ENCODE measurements at regions not wholly inside any gene's neighbourhood (a gene's known extent, or its start where the extent isn't known, plus 50 kb on each side); places are given as distances from the start of the nearest gene placed in this dataset.

GRCh38 chr4:185921583-185922555, 109.9 kb upstream of the SORBS2 start:
- in situ Hi-C loops (cut with HindIII; ENCODE audit: low sequenced_read_pairs) = loop anchor here (10.0 kb wide), 1 partner anchor 57 kb away; no protein-coding TSS in a partner anchor

- in situ Hi-C loops (cut with HindIII; ENCODE audit: low sequenced_read_pairs) = loop anchor here (10.0 kb wide), 1 partner anchor 60 kb away; no protein-coding TSS in a partner anchor
Observed at GRCh38 chr4:185924458-185925044, 112.6 kb upstream of the SORBS2 start.

- in situ Hi-C loops (cut with HindIII; ENCODE audit: low sequenced_read_pairs) = loop anchor here (10.0 kb wide), 1 partner anchor 61 kb away; no protein-coding TSS in a partner anchor
Observed at GRCh38 chr4:185925910-185926360, 113.9 kb upstream of the SORBS2 start.

GRCh38 chr4:185931375-185931774, 119.4 kb upstream of the SORBS2 start:
- in situ Hi-C loops (cut with HindIII; ENCODE audit: low sequenced_read_pairs) = no loop called here

GRCh38 chr4:185931986-185932385, 120.0 kb upstream of the SORBS2 start:
- in situ Hi-C loops (cut with HindIII; ENCODE audit: low sequenced_read_pairs) = no loop called here

- in situ Hi-C loops (cut with HindIII; ENCODE audit: low sequenced_read_pairs) = no loop called here
Observed at GRCh38 chr4:185932491-185932890, 120.5 kb upstream of the SORBS2 start.

GRCh38 chr4:185933078-185933581, 121.1 kb upstream of the SORBS2 start:
- in situ Hi-C loops (cut with HindIII; ENCODE audit: low sequenced_read_pairs) = no loop called here

- in situ Hi-C loops (cut with HindIII; ENCODE audit: low sequenced_read_pairs) = no loop called here
Observed at GRCh38 chr4:185936650-185937376, 124.8 kb upstream of the SORBS2 start.

- in situ Hi-C loops (cut with HindIII; ENCODE audit: low sequenced_read_pairs) = no loop called here
Observed at GRCh38 chr4:185938654-185939053, 126.7 kb upstream of the SORBS2 start.

GRCh38 chr4:185941461-185941860, 127.5 kb upstream of the TLR3 start:
- in situ Hi-C loops (cut with HindIII; ENCODE audit: low sequenced_read_pairs) = no loop called here

- in situ Hi-C loops (cut with HindIII; ENCODE audit: low sequenced_read_pairs) = no loop called here
Observed at GRCh38 chr4:185945252-185945651, 123.7 kb upstream of the TLR3 start.

- in situ Hi-C loops (cut with HindIII; ENCODE audit: low sequenced_read_pairs) = no loop called here
Observed at GRCh38 chr4:185945906-185946305, 123.0 kb upstream of the TLR3 start.

GRCh38 chr4:185950891-185951290, 118.1 kb upstream of the TLR3 start:
- in situ Hi-C loops (cut with HindIII; ENCODE audit: low sequenced_read_pairs) = no loop called here

GRCh38 chr4:185955151-185955770, 113.7 kb upstream of the TLR3 start:
- in situ Hi-C loops (cut with HindIII; ENCODE audit: low sequenced_read_pairs) = no loop called here

GRCh38 chr4:185955826-185956543, 113.0 kb upstream of the TLR3 start:
- in situ Hi-C loops (cut with HindIII; ENCODE audit: low sequenced_read_pairs) = no loop called here

GRCh38 chr4:185956544-185956940, 112.4 kb upstream of the TLR3 start:
- in situ Hi-C loops (cut with HindIII; ENCODE audit: low sequenced_read_pairs) = no loop called here

- in situ Hi-C loops (cut with HindIII; ENCODE audit: low sequenced_read_pairs) = no loop called here
Observed at GRCh38 chr4:185958094-185958747, 110.7 kb upstream of the TLR3 start.

GRCh38 chr4:185965426-185966384, 103.3 kb upstream of the TLR3 start:
- in situ Hi-C loops (cut with HindIII; ENCODE audit: low sequenced_read_pairs) = no loop called here
